HG03280 (cell line): ENCODE measurements at regions not wholly inside any gene's neighbourhood (a gene's known extent, or its start where the extent isn't known, plus 50 kb on each side); places are given as distances from the start of the nearest gene placed in this dataset.

Source experiments
- ATAC-seq: cut with Tn5 transposase; IDR thresholded peaks from one replicate; pipeline ENCODE4 v1.9.1; 2021; ENCODE audit warnings: mild to moderate bottlenecking, moderate library complexity; ENCODE audit not compliant: unreplicated experiment

GRCh38 chr3:147838652-147839051, 429.5 kb downstream of the ZIC1 start:
- ATAC-seq: peak; percentile 66

- no peak for ATAC-seq
These were observed 434.2 kb downstream of the ZIC1 start for GRCh38 chr3:147843331-147843730.

GRCh38 chr3:147846293-147846692, 437.1 kb downstream of the ZIC1 start:
- ATAC-seq: no peak

GRCh38 chr3:147846854-147847478, 437.8 kb downstream of the ZIC1 start:
- ATAC-seq: no peak

GRCh38 chr3:147851062-147851461, 441.9 kb downstream of the ZIC1 start:
- ATAC-seq: no peak

GRCh38 chr3:147854542-147854941, 445.4 kb downstream of the ZIC1 start:
- no peak for ATAC-seq

- ATAC-seq: no peak
These were observed 455.7 kb downstream of the ZIC1 start for GRCh38 chr3:147864754-147865354.

GRCh38 chr3:147866561-147866960, 457.4 kb downstream of the ZIC1 start:
- no peak for ATAC-seq

- ATAC-seq: no peak
These were observed 463.4 kb downstream of the ZIC1 start for GRCh38 chr3:147872568-147872967.

GRCh38 chr3:147875498-147875897, 466.3 kb downstream of the ZIC1 start:
- ATAC-seq: no peak

- no peak for ATAC-seq
These were observed 472.8 kb downstream of the ZIC1 start for GRCh38 chr3:147881933-147882332.

GRCh38 chr3:147886879-147887278, 477.7 kb downstream of the ZIC1 start:
- no peak for ATAC-seq

- ATAC-seq: no peak
These were observed 478.6 kb downstream of the ZIC1 start for GRCh38 chr3:147887797-147888196.

- ATAC-seq: no peak
These were observed 480.9 kb downstream of the ZIC1 start for GRCh38 chr3:147890114-147890513.

- no peak for ATAC-seq
These were observed 486.3 kb downstream of the ZIC1 start for GRCh38 chr3:147895509-147895908.

- no peak for ATAC-seq
These were observed 491.7 kb downstream of the ZIC1 start for GRCh38 chr3:147900851-147901250.

- ATAC-seq: no peak
These were observed 493.9 kb downstream of the ZIC1 start for GRCh38 chr3:147903026-147903425.

- no peak for ATAC-seq
These were observed 495.3 kb downstream of the ZIC1 start for GRCh38 chr3:147904421-147904820.

- ATAC-seq: no peak
These were observed 497.1 kb downstream of the ZIC1 start for GRCh38 chr3:147906285-147906684.

- ATAC-seq: no peak
These were observed 505.4 kb downstream of the ZIC1 start for GRCh38 chr3:147914532-147914931.

GRCh38 chr3:147915057-147915456, 505.9 kb downstream of the ZIC1 start:
- no peak for ATAC-seq

GRCh38 chr3:147919496-147919895, 510.3 kb downstream of the ZIC1 start:
- ATAC-seq: no peak

- no peak for ATAC-seq
These were observed 511.9 kb downstream of the ZIC1 start for GRCh38 chr3:147921051-147921450.
